ENCODE measurements at regions not wholly inside any gene's neighbourhood (a gene's known extent, or its start where the extent isn't known, plus 50 kb on each side); places are given as distances from the start of the nearest gene placed in this dataset.

DNA sequence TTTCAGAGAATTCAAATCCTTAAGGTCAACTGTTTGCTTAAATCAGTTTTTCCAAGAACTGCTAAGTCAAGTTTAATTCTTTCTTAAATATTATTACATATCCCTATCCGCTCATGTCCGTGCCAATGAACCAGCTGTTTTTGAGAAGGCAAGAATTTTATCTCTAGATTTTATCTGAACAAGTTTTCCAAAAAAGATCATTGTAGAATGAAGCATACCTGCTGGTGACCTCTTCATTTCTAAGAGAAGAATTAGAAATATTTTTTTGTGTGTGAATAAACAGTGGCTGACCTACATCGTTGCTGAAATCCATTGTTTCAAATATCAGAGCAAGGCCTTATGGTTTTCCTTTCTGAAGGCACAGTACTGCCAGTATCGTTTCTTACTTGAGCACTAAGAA, 58.4 kb upstream of the RND3 start:
- TF ChIP-seq, protein P1, sequence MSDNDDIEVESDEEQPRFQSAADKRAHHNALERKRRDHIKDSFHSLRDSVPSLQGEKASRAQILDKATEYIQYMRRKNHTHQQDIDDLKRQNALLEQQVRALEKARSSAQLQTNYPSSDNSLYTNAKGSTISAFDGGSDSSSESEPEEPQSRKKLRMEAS (IDR thresholded peaks at IDR 0.05; ENCODE audit: insufficient read depth, insufficient read length): no peak
- TF ChIP-seq POLR2AphosphoS5 (IDR thresholded peaks at IDR 0.05; ENCODE audit: insufficient read depth, low read depth, low read length) (no peak), EZH2 (IDR thresholded peaks at IDR 0.05; ENCODE audit: borderline replicate concordance, low read depth, low read length, severe bottlenecking) (no peak), POLR2A (IDR thresholded peaks at IDR 0.05; ENCODE audit: low read depth, low read length) (no peak), JUN (IDR thresholded peaks at IDR 0.05; ENCODE audit: borderline replicate concordance, insufficient read depth, insufficient read length, low read depth) (no peak)
- TF ChIP-seq, protein P2, sequence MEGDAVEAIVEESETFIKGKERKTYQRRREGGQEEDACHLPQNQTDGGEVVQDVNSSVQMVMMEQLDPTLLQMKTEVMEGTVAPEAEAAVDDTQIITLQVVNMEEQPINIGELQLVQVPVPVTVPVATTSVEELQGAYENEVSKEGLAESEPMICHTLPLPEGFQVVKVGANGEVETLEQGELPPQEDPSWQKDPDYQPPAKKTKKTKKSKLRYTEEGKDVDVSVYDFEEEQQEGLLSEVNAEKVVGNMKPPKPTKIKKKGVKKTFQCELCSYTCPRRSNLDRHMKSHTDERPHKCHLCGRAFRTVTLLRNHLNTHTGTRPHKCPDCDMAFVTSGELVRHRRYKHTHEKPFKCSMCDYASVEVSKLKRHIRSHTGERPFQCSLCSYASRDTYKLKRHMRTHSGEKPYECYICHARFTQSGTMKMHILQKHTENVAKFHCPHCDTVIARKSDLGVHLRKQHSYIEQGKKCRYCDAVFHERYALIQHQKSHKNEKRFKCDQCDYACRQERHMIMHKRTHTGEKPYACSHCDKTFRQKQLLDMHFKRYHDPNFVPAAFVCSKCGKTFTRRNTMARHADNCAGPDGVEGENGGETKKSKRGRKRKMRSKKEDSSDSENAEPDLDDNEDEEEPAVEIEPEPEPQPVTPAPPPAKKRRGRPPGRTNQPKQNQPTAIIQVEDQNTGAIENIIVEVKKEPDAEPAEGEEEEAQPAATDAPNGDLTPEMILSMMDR (IDR thresholded peaks at IDR 0.05; ENCODE audit: extremely low read depth in 1 of 2, insufficient read depth in 1 of 2, low read depth in 1 of 2, low read length in 2 of 2): no peak

Measured in endothelial cell of umbilical vein (primary cell).